H1 (cell line): ENCODE measurements at regions not wholly inside any gene's neighbourhood (a gene's known extent, or its start where the extent isn't known, plus 50 kb on each side); places are given as distances from the start of the nearest gene placed in this dataset.

ENCODE experiments used
- CTCF ChIA-PET: fragments of 300-600 bp; sonication (Branson Sonifier 250); formaldehyde crosslinking; loops from one replicate; lab custom pipeline; 2021; ENCODE audit not compliant: partially characterized antibody; lab: Charles Lee
- POLR2A ChIA-PET: fragments of 300-600 bp; sonication (Branson Sonifier 250); formaldehyde crosslinking; loops from one replicate; lab custom pipeline; 2021; ENCODE audit warnings: inconsistent platforms; ENCODE audit not compliant: partially characterized antibody; lab: Charles Lee
- DNase-seq, 2 experiments: peaks; one replicate each; pipeline versions ENCODE4 v3.0.0 to v3.0.0-alpha.2; 2010 to 2022; ENCODE audit warnings: low spot score in 2 of 2, low read depth in 1 of 2, mixed read lengths in 1 of 2
- FAIRE-seq: peaks from 2 replicates; lab custom pipeline; 2011; peaks lifted over from hg19 to GRCh38; lab: Jason Lieb, UNC
- H2AFZ ChIP-seq: 2 replicates; pipeline ENCODE4 v1.8.1; 2012; ENCODE audit warnings: low read length, inconsistent platforms
- H2AK5ac ChIP-seq: 2 replicates; pipeline ENCODE4 v1.6.1; 2013; ENCODE audit warnings: low read depth, low read length
- H2BK120ac ChIP-seq: replicated peaks from 2 replicates; pipeline ENCODE3; 2013; ENCODE audit warnings: low read depth, low read length, inconsistent platforms
- H2BK12ac ChIP-seq: 2 replicates; pipeline ENCODE4 v1.6.1; 2013; ENCODE audit warnings: low read depth, low read length
- H2BK15ac ChIP-seq: 2 replicates; pipeline ENCODE4 v1.6.1; 2013; ENCODE audit warnings: low read length
- H2BK20ac ChIP-seq: 2 replicates; pipeline ENCODE4 v1.6.1; 2013; ENCODE audit warnings: low read length
- H2BK5ac ChIP-seq: 2 replicates; pipeline ENCODE4 v1.6.1; 2013; ENCODE audit warnings: low read depth, low read length
- H3K14ac ChIP-seq: 2 replicates; pipeline ENCODE4 v1.6.1; 2013; ENCODE audit warnings: inconsistent platforms; ENCODE audit not compliant: insufficient read length
- H3K18ac ChIP-seq: 2 replicates; pipeline ENCODE4 v1.6.1; 2013; ENCODE audit warnings: low read length; ENCODE audit errors: extremely low read depth
- H3K23ac ChIP-seq: 2 replicates; pipeline ENCODE4 v1.6.1; 2013; ENCODE audit warnings: inconsistent platforms; ENCODE audit not compliant: insufficient read length
- H3K23me2 ChIP-seq: 2 replicates; pipeline ENCODE4 v1.6.1; 2013; ENCODE audit warnings: low read depth, low read length
- H3K27ac ChIP-seq: 2 replicates; pipeline ENCODE4 v1.6.1; 2011; ENCODE audit warnings: low read depth, low read length, inconsistent platforms
- H3K27me3 ChIP-seq, 4 experiments: replicated peaks in 1 of 4; 1 replicate in 1 of 4; 2 replicates in 3 of 4; pipeline versions ENCODE4 v1.6.1 to v1.8.1; 2011 to 2013; ENCODE audit warnings: low read length in 3 of 4, mild to moderate bottlenecking in 3 of 4, inconsistent platforms in 2 of 4, mixed read lengths in 2 of 4, moderate library complexity in 1 of 4; ENCODE audit not compliant: control insufficient read depth in 3 of 4, insufficient read depth in 3 of 4; ENCODE audit errors: extremely low read depth in 1 of 4
- H3K36me3 ChIP-seq, 4 experiments: 2 replicates each; pipeline versions ENCODE4 v1.6.1 to v1.8.1; 2011 to 2013; ENCODE audit warnings: mild to moderate bottlenecking in 4 of 4, low read length in 3 of 4, moderate library complexity in 2 of 4, control low read depth in 1 of 4, inconsistent platforms in 1 of 4; ENCODE audit not compliant: insufficient read depth in 4 of 4, control insufficient read depth in 2 of 4
- H3K4ac ChIP-seq: replicated peaks from 2 replicates; pipeline ENCODE3; 2013; ENCODE audit warnings: low read length, low read depth, mixed read lengths, inconsistent platforms; ENCODE audit not compliant: insufficient read length
- H3K4me1 ChIP-seq, 4 experiments: replicated peaks in 1 of 4; 1 replicate in 1 of 4; 2 replicates in 3 of 4; pipeline versions ENCODE4 v1.6.1 to v1.8.1; 2011 to 2013; ENCODE audit warnings: low read length in 3 of 4, inconsistent platforms in 2 of 4, mixed read lengths in 1 of 4; ENCODE audit not compliant: insufficient read depth in 4 of 4, control insufficient read depth in 3 of 4
- H3K4me2 ChIP-seq, 2 experiments: 2 replicates each; pipeline versions ENCODE4 v1.6.1 to v1.8.1; 2011 to 2013; ENCODE audit warnings: low read depth in 2 of 2, low read length in 2 of 2, control low read depth in 1 of 2, inconsistent platforms in 1 of 2, mild to moderate bottlenecking in 1 of 2; ENCODE audit not compliant: insufficient read depth in 1 of 2
- H3K4me3 ChIP-seq, 4 experiments: fragments of 200-600, 300-600 bp in 1 of 4; sonication (generic), shearing (Covaris generic), sonication (Bioruptor Twin) in 1 of 4; 2 replicates each; pipeline versions ENCODE4 v1.5.1 to v1.8.1; 2011 to 2016; ENCODE audit warnings: low read length in 4 of 4, low read depth in 3 of 4, control low read depth in 2 of 4, inconsistent platforms in 2 of 4, mild to moderate bottlenecking in 2 of 4, mixed read lengths in 1 of 4, moderate library complexity in 1 of 4; ENCODE audit not compliant: insufficient read depth in 2 of 4; ENCODE audit errors: extremely low read depth in 1 of 4
- H3K56ac ChIP-seq: replicated peaks from 2 replicates; pipeline ENCODE3; 2013; ENCODE audit warnings: low read depth, mild to moderate bottlenecking, mixed read lengths, low read length, inconsistent platforms; ENCODE audit not compliant: insufficient read length
- H3K79me1 ChIP-seq: 2 replicates; pipeline ENCODE4 v1.6.1; 2013; ENCODE audit warnings: low read depth, low read length, control low read depth
- H3K79me2 ChIP-seq, 2 experiments: 2 replicates each; pipeline versions ENCODE4 v1.6.1 to v1.8.1; 2012 to 2013; ENCODE audit warnings: low read length in 2 of 2, mild to moderate bottlenecking in 2 of 2, inconsistent platforms in 1 of 2; ENCODE audit not compliant: insufficient read depth in 2 of 2, control insufficient read depth in 1 of 2
- H3K9ac ChIP-seq, 4 experiments: replicated peaks in 1 of 4; 1 replicate in 1 of 4; 2 replicates in 3 of 4; pipeline versions ENCODE4 v1.6.1 to v1.8.1; 2011 to 2013; ENCODE audit warnings: low read depth in 3 of 4, low read length in 3 of 4, control low read depth in 2 of 4, mild to moderate bottlenecking in 2 of 4, moderate library complexity in 2 of 4, inconsistent platforms in 1 of 4; ENCODE audit errors: extremely low read depth in 1 of 4
- H3K9me3 ChIP-seq, 2 experiments: 2 replicates each; pipeline versions ENCODE4 v1.6.1 to v1.8.1; 2012 to 2013; ENCODE audit warnings: mild to moderate bottlenecking in 2 of 2, moderate library complexity in 2 of 2, control low read depth in 1 of 2, inconsistent platforms in 1 of 2, low read depth in 1 of 2, low read length in 1 of 2, mixed read lengths in 1 of 2; ENCODE audit not compliant: insufficient read depth in 2 of 2
- H4K20me1 ChIP-seq, 2 experiments: replicated peaks in 1 of 2; 2 replicates each; pipeline versions ENCODE3 to v1.8.1; 2011 to 2013; ENCODE audit warnings: inconsistent platforms in 2 of 2, low read length in 2 of 2, mild to moderate bottlenecking in 1 of 2; ENCODE audit not compliant: insufficient read depth in 2 of 2, control insufficient read depth in 1 of 2
- H4K5ac ChIP-seq: 2 replicates; pipeline ENCODE4 v1.6.1; 2013; ENCODE audit warnings: low read length, low read depth, mixed read lengths, inconsistent platforms; ENCODE audit not compliant: insufficient read length
- H4K8ac ChIP-seq: 2 replicates; pipeline ENCODE4 v1.8.0; 2013; ENCODE audit warnings: mild to moderate bottlenecking, moderate library complexity, low read length, inconsistent platforms; ENCODE audit not compliant: insufficient read depth; ENCODE audit errors: extremely low read depth
- H4K91ac ChIP-seq: replicated peaks from 2 replicates; pipeline ENCODE3; 2013; ENCODE audit warnings: low read length, mixed read lengths, inconsistent platforms; ENCODE audit not compliant: insufficient read length
- ASH2L ChIP-seq: fragments of 200-600, 300-600 bp; sonication (generic); IDR thresholded peaks from one replicate; pipeline ENCODE4 v1.7.1; 2017; ENCODE audit warnings: low read length
- POLR2A ChIP-seq, 2 experiments: IDR thresholded peaks; 1 replicate in 1 of 2; 2 replicates in 1 of 2; pipeline ENCODE4 v1.6.1; 2011; ENCODE audit warnings: low read depth in 2 of 2, low read length in 2 of 2, mild to moderate bottlenecking in 2 of 2; ENCODE audit errors: control extremely low read depth in 1 of 2
- RBBP5 ChIP-seq: IDR thresholded peaks from 2 replicates; pipeline ENCODE4 v1.7.1; 2012; ENCODE audit warnings: low read depth, mild to moderate bottlenecking, inconsistent platforms, low read length, moderate library complexity, borderline replicate concordance
- TF ChIP-seq, protein P1 (sequence below): IDR thresholded peaks from 2 replicates; pipeline ENCODE4 v1.6.1; 2012; ENCODE audit warnings: inconsistent platforms
- TF ChIP-seq, protein P2 (sequence below): IDR thresholded peaks from 2 replicates; pipeline ENCODE4 v1.6.1; 2012; ENCODE audit warnings: inconsistent platforms

DNA sequence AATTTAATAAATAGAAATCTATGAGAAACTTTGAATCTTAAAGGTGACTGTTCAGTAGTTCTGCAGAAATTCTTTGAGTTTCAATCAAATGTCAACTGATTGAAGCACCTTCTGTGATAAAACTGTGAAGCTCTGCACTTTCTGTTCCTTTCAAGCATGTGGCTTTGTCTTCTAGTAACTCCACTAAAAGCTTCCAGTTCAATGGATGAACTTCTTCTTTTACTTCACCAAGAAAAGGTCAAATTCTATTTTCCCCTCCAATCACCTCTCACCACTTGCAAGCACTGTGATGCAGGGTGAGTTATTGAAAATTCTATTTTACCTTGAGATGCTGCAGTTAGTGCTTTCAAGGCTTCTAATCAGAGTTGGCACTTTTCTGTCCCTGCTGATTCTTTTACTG is 515.3 kb upstream of the B3GALT2 start:
- Histone ChIP-seq H4K20me1 (no peaks in the 10 kb centered on the region), H3K79me2 (no peaks in the 10 kb centered on the region), H3K4ac (no peak overlapping the region), H3K4me1 (no peaks in the 10 kb centered on the region), H3K27me3 (no peaks in the 10 kb centered on the region), H3K4me3 (no peak overlapping the region), H4K5ac (no peak overlapping the region), H3K9me3 (no peaks in the 10 kb centered on the region), H3K23me2 (no peaks in the 10 kb centered on the region), H3K36me3 (no peaks in the 10 kb centered on the region), H2BK120ac (no peak overlapping the region), H4K91ac (no peak overlapping the region), H3K9ac (no peak overlapping the region), H2AK5ac (no peak overlapping the region), H3K27ac (no peak overlapping the region), H4K8ac (no peak overlapping the region), H3K18ac (no peak overlapping the region), H2BK5ac (no peak overlapping the region), H2BK20ac (no peak overlapping the region), H3K4me2 (no peak overlapping the region), H2BK15ac (no peak overlapping the region), H3K23ac (no peak overlapping the region), H3K14ac (no peak overlapping the region), H3K56ac (no peak overlapping the region), H2BK12ac (no peak overlapping the region), H2AFZ (no peak overlapping the region), H3K79me1 (no peaks in the 10 kb centered on the region)
- CTCF ChIA-PET, result no interaction called here
- TF ChIP-seq, protein P1, sequence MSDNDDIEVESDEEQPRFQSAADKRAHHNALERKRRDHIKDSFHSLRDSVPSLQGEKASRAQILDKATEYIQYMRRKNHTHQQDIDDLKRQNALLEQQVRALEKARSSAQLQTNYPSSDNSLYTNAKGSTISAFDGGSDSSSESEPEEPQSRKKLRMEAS, result no peak
- TF ChIP-seq ASH2L (no peak), POLR2A (IDR thresholded peaks at IDR 0.05; ENCODE audit: control extremely low read depth in 1 of 2, low read depth in 2 of 2, low read length in 2 of 2) (no peak), RBBP5 (no peak)
- TF ChIP-seq, protein P2, sequence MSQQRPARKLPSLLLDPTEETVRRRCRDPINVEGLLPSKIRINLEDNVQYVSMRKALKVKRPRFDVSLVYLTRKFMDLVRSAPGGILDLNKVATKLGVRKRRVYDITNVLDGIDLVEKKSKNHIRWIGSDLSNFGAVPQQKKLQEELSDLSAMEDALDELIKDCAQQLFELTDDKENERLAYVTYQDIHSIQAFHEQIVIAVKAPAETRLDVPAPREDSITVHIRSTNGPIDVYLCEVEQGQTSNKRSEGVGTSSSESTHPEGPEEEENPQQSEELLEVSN, result no peak
- no peak for DNase-seq
- POLR2A ChIA-PET, result no interaction called here
- no peak for FAIRE-seq
